22Rv1 (cell line): ENCODE measurements at regions not wholly inside any gene's neighbourhood (a gene's known extent, or its start where the extent isn't known, plus 50 kb on each side); places are given as distances from the start of the nearest gene placed in this dataset.

ENCODE experiments used
- ZFX ChIP-seq: fragments of 450-650 bp; IDR thresholded peaks from 2 replicates; pipeline ENCODE4 v1.6.1; 2017; ENCODE audit warnings: antibody characterized with exemption, borderline replicate concordance
- TF ChIP-seq, protein P1 (sequence below): fragments of 450-650 bp; IDR thresholded peaks from 2 replicates; pipeline ENCODE4 v1.5.1; 2017; ENCODE audit warnings: mild to moderate bottlenecking

DNA sequence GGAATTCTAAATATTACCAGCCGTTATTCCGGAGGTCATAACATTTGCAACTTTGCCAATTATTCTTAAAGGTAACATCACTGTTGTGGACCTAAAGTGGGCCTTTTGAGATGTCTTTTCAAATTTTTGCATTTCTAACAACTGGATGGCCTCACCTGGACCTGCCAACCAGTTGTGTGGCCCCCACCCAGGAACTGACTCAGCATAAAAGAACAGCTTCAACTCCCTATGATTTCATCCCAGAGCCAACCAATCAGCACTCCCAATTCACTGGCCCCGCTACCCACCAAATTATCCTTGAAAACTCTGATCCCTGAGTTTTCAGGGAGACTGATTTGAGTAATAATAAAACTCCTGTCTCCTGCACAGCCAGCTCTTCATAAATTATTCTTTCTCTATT is 489.7 kb upstream of the LMCD1 start:
- TF ChIP-seq, protein P1, sequence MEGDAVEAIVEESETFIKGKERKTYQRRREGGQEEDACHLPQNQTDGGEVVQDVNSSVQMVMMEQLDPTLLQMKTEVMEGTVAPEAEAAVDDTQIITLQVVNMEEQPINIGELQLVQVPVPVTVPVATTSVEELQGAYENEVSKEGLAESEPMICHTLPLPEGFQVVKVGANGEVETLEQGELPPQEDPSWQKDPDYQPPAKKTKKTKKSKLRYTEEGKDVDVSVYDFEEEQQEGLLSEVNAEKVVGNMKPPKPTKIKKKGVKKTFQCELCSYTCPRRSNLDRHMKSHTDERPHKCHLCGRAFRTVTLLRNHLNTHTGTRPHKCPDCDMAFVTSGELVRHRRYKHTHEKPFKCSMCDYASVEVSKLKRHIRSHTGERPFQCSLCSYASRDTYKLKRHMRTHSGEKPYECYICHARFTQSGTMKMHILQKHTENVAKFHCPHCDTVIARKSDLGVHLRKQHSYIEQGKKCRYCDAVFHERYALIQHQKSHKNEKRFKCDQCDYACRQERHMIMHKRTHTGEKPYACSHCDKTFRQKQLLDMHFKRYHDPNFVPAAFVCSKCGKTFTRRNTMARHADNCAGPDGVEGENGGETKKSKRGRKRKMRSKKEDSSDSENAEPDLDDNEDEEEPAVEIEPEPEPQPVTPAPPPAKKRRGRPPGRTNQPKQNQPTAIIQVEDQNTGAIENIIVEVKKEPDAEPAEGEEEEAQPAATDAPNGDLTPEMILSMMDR, result no peak
- no peak for TF ChIP-seq ZFX
